Left hindlimb (tissue), 1 donor: ENCODE measurements at regions not wholly inside any gene's neighbourhood (a gene's known extent, or its start where the extent isn't known, plus 50 kb on each side); places are given as distances from the start of the nearest gene placed in this dataset.
A peak's percentile ranks its signal among the peaks of the same experiment; 100 is the strongest.
"Not testable (repeated sequence)": the region's sequence is repeated elsewhere in the genome, so short reads cannot be mapped to it uniquely, and the experiment has no call there.

Experiments used
- DNase-seq: peaks from one replicate; pipeline ENCODE4 v3.0.0-alpha.2; 2018

- DNase-seq, result no peak
Measured at GRCh38 chr6:115216835-115217234, 843.9 kb downstream of the FRK start.

GRCh38 chr6:115214283-115214682, 846.4 kb downstream of the FRK start:
- DNase-seq, result no peak

- DNase-seq, result peak; percentile 34
Measured at GRCh38 chr6:115203381-115203780, 857.3 kb downstream of the FRK start.

GRCh38 chr6:115194981-115195638, 852.3 kb upstream of the HS3ST5 start:
- DNase-seq, result no peak

- no peak for DNase-seq
Measured at GRCh38 chr6:115191989-115192388, 849.2 kb upstream of the HS3ST5 start.

- no peak for DNase-seq
Measured at GRCh38 chr6:115190534-115190933, 847.7 kb upstream of the HS3ST5 start.

- DNase-seq, result not testable (repeated sequence)
Measured at GRCh38 chr6:115175456-115175855, 832.6 kb upstream of the HS3ST5 start.

- DNase-seq, result not testable (repeated sequence)
Measured at GRCh38 chr6:115165912-115166311, 823.1 kb upstream of the HS3ST5 start.

GRCh38 chr6:115159733-115160132, 816.9 kb upstream of the HS3ST5 start:
- DNase-seq, result no peak

- DNase-seq, result no peak
Measured at GRCh38 chr6:115137910-115138309, 795.1 kb upstream of the HS3ST5 start.

- DNase-seq, result no peak
Measured at GRCh38 chr6:115133790-115134189, 791.0 kb upstream of the HS3ST5 start.

GRCh38 chr6:115131709-115132490, 789.1 kb upstream of the HS3ST5 start:
- DNase-seq, result no peak

- not testable (repeated sequence) for DNase-seq
Measured at GRCh38 chr6:115121513-115121912, 778.7 kb upstream of the HS3ST5 start.

- DNase-seq, result no peak
Measured at GRCh38 chr6:115120391-115120790, 777.6 kb upstream of the HS3ST5 start.

GRCh38 chr6:115091461-115091860, 748.6 kb upstream of the HS3ST5 start:
- DNase-seq, result no peak

GRCh38 chr6:115078555-115078954, 735.7 kb upstream of the HS3ST5 start:
- DNase-seq, result no peak

GRCh38 chr6:115071962-115072361, 729.1 kb upstream of the HS3ST5 start:
- DNase-seq, result no peak

GRCh38 chr6:115067690-115068447, 725.0 kb upstream of the HS3ST5 start:
- DNase-seq, result no peak

GRCh38 chr6:115064680-115065079, 721.9 kb upstream of the HS3ST5 start:
- no peak for DNase-seq

GRCh38 chr6:115060581-115060980, 717.8 kb upstream of the HS3ST5 start:
- DNase-seq, result no peak

- no peak for DNase-seq
Measured at GRCh38 chr6:115058414-115059211, 715.8 kb upstream of the HS3ST5 start.

GRCh38 chr6:115055579-115055978, 712.8 kb upstream of the HS3ST5 start:
- no peak for DNase-seq

GRCh38 chr6:115054242-115054641, 711.4 kb upstream of the HS3ST5 start:
- not testable (repeated sequence) for DNase-seq
